Karpas-422 (cell line): ENCODE measurements at regions not wholly inside any gene's neighbourhood (a gene's known extent, or its start where the extent isn't known, plus 50 kb on each side); places are given as distances from the start of the nearest gene placed in this dataset.

ENCODE experiments used
- DNase-seq: peaks from one replicate; pipeline ENCODE4 v3.0.0-alpha.2; 2015
- H2AFZ ChIP-seq: fragments of 200-600 bp; sonication (generic); 2 replicates; pipeline ENCODE4 v1.6.1; 2014; ENCODE audit warnings: antibody characterized with exemption, low read length, mixed read lengths
- H3K27ac ChIP-seq: fragments of 200-600 bp; sonication (generic); 2 replicates; pipeline ENCODE4 v1.5.1; 2014; ENCODE audit warnings: mild to moderate bottlenecking, low read length, moderate library complexity
- H3K27me3 ChIP-seq: fragments of 200-600 bp; sonication (generic); 2 replicates; pipeline ENCODE4 v1.6.1; 2014; ENCODE audit warnings: low read length, mixed read lengths
- H3K36me3 ChIP-seq: fragments of 200-600 bp; sonication (generic); 2 replicates; pipeline ENCODE4 v1.6.1; 2014; ENCODE audit warnings: low read length, mixed read lengths; ENCODE audit not compliant: insufficient read depth
- H3K4me1 ChIP-seq: fragments of 200-600 bp; sonication (generic); 2 replicates; pipeline ENCODE4 v1.6.1; 2014; ENCODE audit warnings: mild to moderate bottlenecking, low read length, mixed read lengths
- H3K4me2 ChIP-seq: fragments of 200-600 bp; sonication (generic); 2 replicates; pipeline ENCODE4 v1.6.1; 2014; ENCODE audit warnings: low read length, low read depth, mild to moderate bottlenecking; ENCODE audit not compliant: poor library complexity, severe bottlenecking
- H3K4me3 ChIP-seq: fragments of 200-600 bp; sonication (generic); 2 replicates; pipeline ENCODE4 v1.5.1; 2014; ENCODE audit warnings: mild to moderate bottlenecking, antibody characterized with exemption, low read length, mixed read lengths
- H3K79me2 ChIP-seq: fragments of 200-600 bp; sonication (generic); 2 replicates; pipeline ENCODE4 v1.6.1; 2014; ENCODE audit warnings: mild to moderate bottlenecking, low read length, mixed read lengths
- H3K9ac ChIP-seq: fragments of 200-600 bp; sonication (generic); 2 replicates; pipeline ENCODE4 v1.6.0; 2014; ENCODE audit warnings: low read length
- H3K9me2 ChIP-seq: fragments of 200-600 bp; sonication (generic), shearing (Covaris generic); replicated peaks from 2 replicates; pipeline ENCODE4 v1.6.0; 2014; ENCODE audit warnings: mild to moderate bottlenecking, low read length, moderate library complexity; ENCODE audit not compliant: insufficient read depth
- H3K9me3 ChIP-seq: fragments of 300-700, 200-600 bp; sonication (generic); 2 replicates; pipeline ENCODE4 v1.6.1; 2014; ENCODE audit warnings: low read length, mixed read lengths
- H4K20me1 ChIP-seq: fragments of 200-600 bp; sonication (generic); 2 replicates; pipeline ENCODE4 v1.6.1; 2014; ENCODE audit warnings: mild to moderate bottlenecking, antibody characterized with exemption, low read length, low read depth; ENCODE audit not compliant: insufficient read depth

DNA sequence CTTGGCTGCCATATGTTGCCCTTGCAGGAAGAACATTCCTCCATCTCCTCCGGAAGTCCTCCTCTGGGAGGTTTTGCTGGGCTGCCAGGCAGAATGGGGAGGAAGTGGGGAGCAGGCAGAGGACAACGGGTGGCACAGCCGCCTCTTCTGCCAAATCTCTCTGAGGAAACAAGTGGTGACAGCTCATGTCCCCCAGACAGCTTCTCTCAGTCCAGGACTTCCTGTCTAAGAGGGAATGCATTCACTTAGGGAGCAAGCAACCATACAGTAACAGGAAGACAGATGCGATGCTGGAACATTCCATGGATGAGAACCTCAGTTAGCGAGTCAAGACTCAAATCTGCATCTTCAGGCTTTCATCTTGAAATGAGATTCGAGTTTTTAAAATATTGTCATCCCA is 701.0 kb downstream of the SEMA5A start:
- no peaks in the 10 kb centered on the region for H3K79me2 ChIP-seq
- H3K4me2 ChIP-seq: no peak overlapping the region
- H2AFZ ChIP-seq: no peak overlapping the region
- no peak for DNase-seq
- no peaks in the 10 kb centered on the region for H3K4me1 ChIP-seq
- H3K4me3 ChIP-seq: no peak overlapping the region
- H3K9ac ChIP-seq: no peak overlapping the region
- no peaks in the 10 kb centered on the region for H4K20me1 ChIP-seq
- H3K9me3 ChIP-seq: peaks cover 14% of the 10 kb centered on the region; the same call in 1 of the 2 replicates
- H3K36me3 ChIP-seq: no peaks in the 10 kb centered on the region
- 0 out of 2 replicates have a peak, but pooled peaks cover 2% of the 10 kb centered on the region for H3K9me2 ChIP-seq
- no peak overlapping the region for H3K27ac ChIP-seq
- no peaks in the 10 kb centered on the region for H3K27me3 ChIP-seq

DNA sequence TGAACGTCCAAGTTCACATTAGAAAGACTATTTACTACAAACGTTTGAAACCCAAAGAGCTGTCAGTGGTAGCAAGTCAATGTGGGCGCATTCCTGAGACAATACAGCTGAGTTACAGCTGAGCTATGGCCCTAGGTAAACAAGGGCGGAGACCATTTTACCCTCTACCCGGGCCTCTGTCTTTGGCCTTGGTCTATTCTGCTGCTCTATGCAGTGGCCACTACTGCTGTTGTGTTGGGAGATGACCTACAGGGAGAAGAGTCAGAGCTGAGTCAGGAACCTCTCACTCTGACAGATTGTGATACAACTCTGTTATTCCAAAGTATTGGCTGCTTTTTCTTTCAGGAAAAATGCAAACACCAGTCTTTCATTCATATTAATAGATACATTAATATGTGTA is 700.6 kb downstream of the SEMA5A start:
- Histone ChIP-seq H3K9me3 (peaks cover 17% of the 10 kb centered on the region), H3K27me3 (no peaks in the 10 kb centered on the region), H3K9me2 (0 out of 2 replicates have a peak, but pooled peaks cover 2% of the 10 kb centered on the region), H3K79me2 (no peaks in the 10 kb centered on the region), H3K36me3 (no peaks in the 10 kb centered on the region), H3K27ac (no peak overlapping the region), H4K20me1 (no peaks in the 10 kb centered on the region), H3K4me2 (no peak overlapping the region), H3K4me3 (no peak overlapping the region), H3K9ac (no peak overlapping the region), H3K4me1 (no peaks in the 10 kb centered on the region), H2AFZ (no peak overlapping the region)
- no peak for DNase-seq

- H2AFZ ChIP-seq: no peak overlapping the region
- no peaks in the 10 kb centered on the region for H4K20me1 ChIP-seq
- H3K4me1 ChIP-seq: no peaks in the 10 kb centered on the region
- peaks cover 12% of the 10 kb centered on the region for H3K9me3 ChIP-seq
- no peak overlapping the region for H3K9ac ChIP-seq
- H3K36me3 ChIP-seq: no peaks in the 10 kb centered on the region
- H3K27me3 ChIP-seq: no peaks in the 10 kb centered on the region
- no peaks in the 10 kb centered on the region for H3K79me2 ChIP-seq
- 0 out of 2 replicates have a peak, but pooled peaks cover 2% of the 10 kb centered on the region for H3K9me2 ChIP-seq
- no peak overlapping the region for H3K4me2 ChIP-seq
- DNase-seq: no peak
- H3K27ac ChIP-seq: no peak overlapping the region
- no peak overlapping the region for H3K4me3 ChIP-seq
Observed at GRCh38 chr5:8848366-8848765, 697.5 kb downstream of the SEMA5A start.

DNA sequence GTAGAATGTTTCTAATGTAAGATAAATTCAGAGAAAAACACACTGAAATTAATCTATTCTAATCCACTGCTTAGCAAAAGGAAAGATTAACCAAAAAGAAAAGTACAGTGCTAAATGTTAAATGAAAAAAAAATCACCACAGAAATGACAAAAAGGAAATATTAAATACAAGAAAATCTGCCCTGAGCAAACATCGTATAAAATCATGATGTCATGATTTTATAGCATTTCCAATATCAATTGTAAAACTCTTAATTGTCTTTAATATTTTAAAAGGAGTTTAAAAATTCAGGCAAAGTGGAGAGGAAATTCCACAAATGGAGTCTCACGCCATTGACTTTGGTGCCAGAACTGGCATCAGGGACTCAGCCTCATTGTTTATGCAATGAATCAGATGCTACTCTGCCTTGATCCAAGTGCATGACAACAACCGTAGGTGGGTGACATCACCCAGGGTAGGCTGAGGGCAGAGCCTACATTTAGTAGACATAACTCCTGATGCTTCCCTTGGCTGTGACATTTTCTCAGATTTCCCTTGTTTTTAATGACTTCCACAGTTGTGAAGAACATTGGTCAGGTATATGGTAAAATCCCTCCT is 696.8 kb downstream of the SEMA5A start:
- H3K9ac ChIP-seq: no peak overlapping the region
- H2AFZ ChIP-seq: no peak overlapping the region
- peaks cover 14% of the 10 kb centered on the region for H3K9me3 ChIP-seq
- no peaks in the 10 kb centered on the region for H3K79me2 ChIP-seq
- no peaks in the 10 kb centered on the region for H3K36me3 ChIP-seq
- H3K27ac ChIP-seq: no peak overlapping the region
- H3K4me2 ChIP-seq: no peak overlapping the region
- H3K4me1 ChIP-seq: no peaks in the 10 kb centered on the region
- H4K20me1 ChIP-seq: no peaks in the 10 kb centered on the region
- no peaks in the 10 kb centered on the region for H3K27me3 ChIP-seq
- no peak for DNase-seq
- H3K9me2 ChIP-seq: 0 out of 2 replicates have a peak, but pooled peaks cover 2% of the 10 kb centered on the region
- no peak overlapping the region for H3K4me3 ChIP-seq

GRCh38 chr5:8851101-8851500 is 694.8 kb downstream of the SEMA5A start:
- H3K79me2 ChIP-seq: no peaks in the 10 kb centered on the region
- 0 out of 2 replicates have a peak, but pooled peaks cover 2% of the 10 kb centered on the region for H3K9me2 ChIP-seq
- H4K20me1 ChIP-seq: no peaks in the 10 kb centered on the region
- no peak for DNase-seq
- H3K27ac ChIP-seq: no peak overlapping the region
- H3K27me3 ChIP-seq: no peaks in the 10 kb centered on the region
- no peak overlapping the region for H3K9ac ChIP-seq
- H3K9me3 ChIP-seq: peaks cover 20% of the 10 kb centered on the region
- H3K36me3 ChIP-seq: no peaks in the 10 kb centered on the region
- H3K4me2 ChIP-seq: no peak overlapping the region
- H3K4me1 ChIP-seq: no peaks in the 10 kb centered on the region
- H2AFZ ChIP-seq: no peak overlapping the region
- H3K4me3 ChIP-seq: no peak overlapping the region

DNA sequence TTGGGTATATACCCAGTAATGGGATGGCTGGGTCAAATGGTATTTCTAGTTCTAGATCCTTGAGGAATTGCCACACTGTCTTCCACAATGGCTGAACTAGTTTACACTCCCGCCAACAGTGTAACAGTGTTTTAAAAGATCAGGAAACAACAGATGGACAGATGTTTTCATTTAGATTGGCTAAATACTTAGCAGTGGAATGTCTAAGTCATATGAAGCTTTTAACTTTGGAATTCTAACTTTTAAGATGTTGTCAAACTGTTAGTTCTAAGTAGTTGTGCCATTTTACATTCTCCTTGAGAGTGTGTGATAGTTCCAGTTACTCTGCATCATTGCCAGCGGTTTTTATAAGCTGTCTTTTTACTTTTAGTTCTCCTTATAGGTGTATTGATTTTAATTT is 688.8 kb downstream of the SEMA5A start:
- Histone ChIP-seq H3K4me2 (no peak overlapping the region), H4K20me1 (no peaks in the 10 kb centered on the region), H3K4me1 (no peaks in the 10 kb centered on the region), H3K27me3 (no peaks in the 10 kb centered on the region), H3K4me3 (no peak overlapping the region), H3K9me3 (peaks cover 12% of the 10 kb centered on the region; the same call in 1 of the 2 replicates), H3K9me2 (no peaks in the 10 kb centered on the region; the same call in 1 of the 2 replicates), H2AFZ (no peak overlapping the region), H3K9ac (no peak overlapping the region), H3K27ac (no peak overlapping the region), H3K79me2 (no peaks in the 10 kb centered on the region), H3K36me3 (no peaks in the 10 kb centered on the region)
- no peak for DNase-seq

- no peak overlapping the region for H2AFZ ChIP-seq
- H3K9me3 ChIP-seq: no peaks in the 10 kb centered on the region
- H3K9ac ChIP-seq: no peak overlapping the region
- H3K27ac ChIP-seq: no peak overlapping the region
- no peaks in the 10 kb centered on the region for H3K79me2 ChIP-seq
- H3K27me3 ChIP-seq: no peaks in the 10 kb centered on the region
- no peak for DNase-seq
- H3K4me3 ChIP-seq: no peak overlapping the region
- no peaks in the 10 kb centered on the region for H3K4me1 ChIP-seq
- no peaks in the 10 kb centered on the region for H4K20me1 ChIP-seq
- no peaks in the 10 kb centered on the region for H3K36me3 ChIP-seq
- H3K4me2 ChIP-seq: no peak overlapping the region
- no peaks in the 10 kb centered on the region; the same call in 1 of the 2 replicates for H3K9me2 ChIP-seq
Observed at GRCh38 chr5:8861764-8862163, 684.1 kb downstream of the SEMA5A start.

DNA sequence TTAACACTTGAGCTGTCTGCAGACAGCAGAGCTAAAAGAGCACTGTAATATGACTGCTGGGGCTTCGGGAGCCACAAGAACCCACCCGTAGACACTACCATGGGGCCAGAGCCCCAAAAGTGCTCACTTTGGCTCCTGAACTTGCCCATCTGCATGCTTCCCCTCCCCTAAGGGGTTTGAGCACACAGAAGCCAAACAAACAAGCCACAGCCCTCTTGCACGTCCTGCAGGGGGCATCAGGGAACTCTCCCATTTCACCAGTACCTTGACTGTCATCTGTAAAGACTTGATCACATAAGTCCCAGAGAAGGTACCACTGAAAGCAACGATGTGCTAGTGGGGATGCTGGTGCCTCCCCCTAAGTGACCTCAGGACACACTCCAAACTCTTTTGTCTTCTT is 681.8 kb downstream of the SEMA5A start:
- DNase-seq: peak; percentile 59
- H3K9me3 ChIP-seq: peaks cover 3% of the 10 kb centered on the region; the same call in 1 of the 2 replicates
- H4K20me1 ChIP-seq: no peaks in the 10 kb centered on the region
- no peak overlapping the region for H2AFZ ChIP-seq
- H3K4me1 ChIP-seq: no peaks in the 10 kb centered on the region
- H3K9ac ChIP-seq: no peak overlapping the region
- H3K36me3 ChIP-seq: no peaks in the 10 kb centered on the region
- no peak overlapping the region for H3K4me2 ChIP-seq
- H3K9me2 ChIP-seq: no peaks in the 10 kb centered on the region; the same call in 1 of the 2 replicates
- H3K4me3 ChIP-seq: no peak overlapping the region
- H3K79me2 ChIP-seq: no peaks in the 10 kb centered on the region
- H3K27me3 ChIP-seq: no peaks in the 10 kb centered on the region
- no peak overlapping the region for H3K27ac ChIP-seq
